ENCODE measurements at regions not wholly inside any gene's neighbourhood (a gene's known extent, or its start where the extent isn't known, plus 50 kb on each side); places are given as distances from the start of the nearest gene placed in this dataset.
"Not testable (repeated sequence)": the region's sequence is repeated elsewhere in the genome, so short reads cannot be mapped to it uniquely, and the experiment has no call there.

DNA sequence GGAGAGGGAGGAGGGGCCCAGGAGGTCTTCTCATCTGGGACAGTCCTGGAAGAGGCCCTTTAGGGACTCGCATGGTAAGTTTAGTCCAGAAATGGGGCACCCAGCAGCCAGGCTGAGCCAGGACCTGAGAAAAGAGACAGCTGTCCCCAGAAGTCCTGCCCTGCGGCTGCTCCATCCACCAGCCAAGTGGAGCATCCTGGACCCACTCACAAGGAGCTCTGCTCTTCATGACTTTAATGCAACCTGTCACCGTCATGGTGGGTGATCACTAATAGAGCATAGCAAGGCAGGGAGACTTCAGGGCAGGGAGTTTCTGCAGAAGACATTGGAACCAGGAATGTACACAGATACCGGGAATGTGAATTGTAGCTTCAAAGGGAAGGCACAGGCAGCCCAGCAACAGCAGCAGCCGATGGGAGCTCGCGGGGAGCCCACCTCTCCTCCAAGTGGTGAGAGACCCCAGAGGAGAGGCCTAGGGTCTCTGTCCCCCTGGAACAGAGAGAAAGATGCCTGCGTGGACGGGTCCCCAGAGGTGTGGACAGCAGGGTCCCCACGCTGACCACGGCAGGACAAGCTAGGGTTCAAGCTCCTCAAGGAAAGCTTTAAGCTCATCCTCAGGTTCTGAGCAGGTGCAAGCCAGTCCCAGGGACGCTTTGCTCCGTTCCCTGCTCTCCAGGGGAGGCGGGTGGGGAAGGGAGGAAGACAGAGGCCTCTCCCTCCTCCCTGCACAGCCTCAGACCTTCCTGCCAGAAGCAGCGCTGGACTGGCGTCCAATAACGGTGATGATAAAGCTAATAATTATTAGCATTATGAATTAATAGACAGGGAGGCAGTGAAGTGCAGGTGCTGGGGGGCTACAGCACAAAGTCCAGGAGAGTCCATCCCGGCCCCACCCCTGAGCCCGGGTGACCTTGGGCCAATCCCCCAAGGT lies 335.3 kb downstream of the ADGRD1 start:
- DNase-seq (ENCODE audit: low read depth), result not testable (repeated sequence)

DNA sequence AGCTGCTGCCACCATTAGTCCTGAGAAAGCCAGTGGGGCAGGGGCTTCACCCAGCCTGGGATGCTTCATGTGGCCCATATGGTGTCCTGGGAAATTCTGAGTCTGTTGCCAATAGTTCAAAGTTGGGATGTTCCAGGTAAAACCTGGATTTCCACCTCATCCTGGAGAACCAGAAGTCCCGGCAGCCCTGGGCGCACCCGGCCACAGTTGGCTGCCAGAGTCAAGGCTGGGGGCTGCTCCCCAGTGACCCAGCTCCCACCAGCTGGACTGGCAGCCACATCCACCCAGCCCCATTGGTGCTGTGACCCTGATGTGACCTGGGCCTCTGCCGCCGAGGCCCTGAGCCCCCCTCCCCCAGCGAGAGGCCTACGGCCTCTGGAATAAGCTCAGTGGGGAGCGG lies 336.1 kb downstream of the ADGRD1 start:
- not testable (repeated sequence) for DNase-seq (ENCODE audit: low read depth)

DNA sequence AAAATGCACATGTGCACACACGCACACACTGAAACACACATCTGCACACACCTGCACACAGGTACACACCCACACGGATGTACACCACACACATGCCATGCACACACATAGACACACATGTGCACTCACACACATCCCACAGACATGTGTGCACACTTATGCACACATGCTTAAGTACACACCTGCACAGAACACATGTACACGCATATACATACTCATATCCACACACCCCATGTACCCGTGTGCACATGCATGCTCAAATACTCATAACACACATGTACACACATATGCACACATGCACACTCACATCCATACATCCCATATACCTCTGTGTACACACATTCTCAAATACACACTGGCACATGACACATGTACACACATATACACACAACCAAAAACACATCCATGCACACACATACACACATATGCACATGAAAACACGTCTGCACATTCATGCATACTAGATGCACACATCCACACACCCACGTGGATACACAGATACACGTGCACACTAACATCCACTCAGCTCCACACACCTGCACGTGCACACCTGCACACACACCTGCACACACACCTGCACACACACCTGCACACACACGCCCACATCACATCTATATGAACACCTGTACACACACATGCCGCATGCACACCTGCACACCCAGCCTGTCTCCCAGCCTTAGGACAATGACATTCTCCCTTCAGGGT lies 336.7 kb downstream of the ADGRD1 start:
- no peak for DNase-seq (ENCODE audit: low read depth)

DNA sequence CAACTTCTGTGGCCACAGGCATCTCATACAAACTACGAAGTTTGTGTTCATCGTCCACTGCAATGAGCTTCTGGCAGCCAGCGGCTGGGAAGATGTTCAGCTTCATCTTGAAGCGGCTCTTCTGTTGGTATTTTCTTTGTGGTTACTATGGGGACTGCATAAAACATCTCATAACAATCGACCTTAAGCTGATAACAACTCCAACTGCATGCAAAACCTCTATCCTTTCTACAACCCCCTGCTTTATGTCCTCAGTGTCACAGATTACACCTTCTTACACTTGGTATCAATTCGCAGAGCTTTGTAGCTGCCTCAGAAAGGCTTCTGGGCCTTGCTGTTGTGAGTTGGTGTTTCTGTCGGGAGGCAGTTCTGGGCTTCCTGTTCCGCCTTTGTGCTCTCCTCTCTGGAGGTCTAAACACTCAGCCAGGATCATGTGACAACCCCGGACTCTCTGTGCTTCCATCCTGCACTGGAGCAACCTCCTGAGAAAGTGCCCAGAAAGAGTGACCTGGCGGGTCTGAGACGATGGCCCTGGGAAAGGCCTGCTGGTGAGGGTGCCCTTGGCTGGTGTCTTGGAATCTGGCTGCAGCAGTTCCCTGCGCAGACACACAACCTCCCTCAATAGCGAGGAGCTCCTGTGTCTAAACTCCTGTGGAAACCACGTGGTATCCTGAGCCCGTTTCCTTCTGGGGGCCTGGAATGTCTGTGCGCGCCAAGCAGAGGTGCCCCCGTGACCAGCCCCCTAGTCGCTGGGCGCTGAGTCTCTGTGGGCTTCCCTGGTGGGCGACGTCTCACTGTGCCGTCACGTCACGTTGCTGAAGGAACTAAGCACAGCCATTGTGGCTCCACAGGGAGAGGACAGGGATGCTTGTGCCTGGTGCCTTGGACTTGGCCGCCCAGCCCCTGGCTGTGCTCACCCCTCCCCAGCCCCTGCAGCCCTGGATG lies 339.6 kb downstream of the ADGRD1 start:
- DNase-seq (ENCODE audit: low read depth), result not testable (repeated sequence)

DNA sequence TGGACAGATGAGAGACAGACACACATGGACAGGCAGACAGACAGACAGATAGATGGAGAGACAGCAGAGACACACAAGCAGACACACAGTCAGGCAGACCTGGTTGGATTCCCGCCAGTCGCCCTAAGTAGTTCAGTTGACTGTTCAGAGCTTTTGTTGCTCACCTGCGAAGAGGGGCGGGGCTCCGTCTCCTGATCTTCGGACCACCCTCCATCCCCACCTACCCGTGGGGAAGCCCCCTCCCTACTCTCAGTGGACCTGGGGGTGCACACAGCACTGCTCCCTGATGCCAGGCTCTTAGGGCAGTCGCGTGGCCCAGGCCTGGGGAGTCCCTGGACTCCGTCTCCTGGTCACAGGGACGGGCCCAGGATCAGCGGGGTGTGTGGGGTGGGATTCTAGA lies 341.0 kb downstream of the ADGRD1 start:
- DNase-seq (ENCODE audit: low read depth), result not testable (repeated sequence)

DNA sequence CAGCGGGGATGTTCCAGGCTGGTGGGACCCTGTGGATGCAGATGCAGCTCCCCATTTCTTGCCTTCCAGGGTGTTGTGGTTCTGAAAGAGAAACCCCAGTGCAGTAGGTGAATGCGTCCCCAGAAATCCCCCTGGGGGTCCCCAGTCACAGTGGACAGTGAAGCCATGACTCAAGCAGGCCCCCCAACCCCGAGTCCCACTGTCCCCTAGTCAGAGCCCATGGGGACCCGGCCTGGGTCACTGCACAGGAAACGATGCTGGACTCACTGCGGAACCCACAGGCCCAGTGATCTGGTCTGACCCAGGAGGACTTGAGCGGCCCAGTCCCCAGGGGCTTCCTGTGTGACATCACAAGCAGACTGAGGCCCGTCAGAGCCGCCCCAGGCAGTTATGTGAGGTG lies 341.4 kb downstream of the ADGRD1 start:
- not testable (repeated sequence) for DNase-seq (ENCODE audit: low read depth)

DNA sequence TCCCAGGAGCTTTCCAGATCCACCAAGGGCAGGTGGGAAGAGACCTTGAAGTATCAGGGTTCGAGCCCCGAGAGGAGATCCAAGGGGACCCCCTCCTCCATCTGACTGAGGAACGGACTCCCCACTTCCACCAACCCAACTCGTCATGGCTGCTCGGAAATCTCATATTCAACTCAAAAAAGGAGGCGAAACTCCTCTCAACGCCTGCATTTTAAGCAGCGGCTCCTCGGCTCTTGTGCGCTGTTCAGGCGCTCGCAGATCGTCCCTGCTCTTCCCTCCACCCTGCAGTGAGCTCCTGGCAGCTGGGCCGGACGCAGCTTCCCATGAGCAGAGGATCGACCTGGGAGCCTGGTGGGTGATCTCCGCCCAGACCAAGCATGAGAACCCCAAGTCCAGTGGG lies 341.9 kb downstream of the ADGRD1 start:
- not testable (repeated sequence) for DNase-seq (ENCODE audit: low read depth)

DNA sequence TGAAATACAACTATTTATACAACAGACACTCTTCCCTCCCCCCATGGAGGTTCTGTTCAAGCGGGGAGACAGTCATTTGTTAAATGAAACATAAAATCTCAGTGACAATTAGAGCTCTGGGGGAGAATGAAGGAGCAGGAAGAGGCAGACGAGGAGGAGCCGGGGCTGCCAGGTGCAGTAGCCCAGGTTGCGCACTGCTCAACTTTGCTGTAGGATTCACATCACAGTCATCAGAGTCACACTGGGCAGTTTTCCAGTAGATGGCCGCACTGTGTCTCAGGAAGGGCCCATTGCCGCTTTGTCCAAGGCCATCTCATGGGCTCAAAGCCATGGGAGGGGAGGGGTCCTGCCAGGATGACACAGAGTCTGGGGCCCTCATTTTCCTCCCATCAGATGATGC lies 342.4 kb downstream of the ADGRD1 start:
- not testable (repeated sequence) for DNase-seq (ENCODE audit: low read depth)

DNA sequence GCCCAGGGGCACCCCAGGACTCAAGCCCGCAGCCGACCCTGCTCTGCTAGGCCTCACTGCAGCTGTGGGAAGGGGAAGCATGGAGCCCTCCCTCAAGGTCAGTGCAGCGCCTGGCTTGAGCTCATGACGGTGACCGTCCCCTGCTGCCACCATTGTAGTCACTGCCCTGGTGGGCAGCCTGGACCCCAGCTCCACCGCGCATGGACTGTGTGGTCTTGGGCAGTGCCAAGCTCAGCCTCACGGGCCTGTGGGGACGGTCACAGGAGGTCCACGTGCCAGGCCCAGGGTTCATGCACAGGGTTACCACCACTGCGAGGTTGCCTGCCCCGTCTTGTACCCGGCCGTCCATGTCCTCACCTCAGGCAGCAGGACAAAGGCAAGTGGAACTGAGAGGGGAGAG lies 342.9 kb downstream of the ADGRD1 start:
- not testable (repeated sequence) for DNase-seq (ENCODE audit: low read depth)

DNA sequence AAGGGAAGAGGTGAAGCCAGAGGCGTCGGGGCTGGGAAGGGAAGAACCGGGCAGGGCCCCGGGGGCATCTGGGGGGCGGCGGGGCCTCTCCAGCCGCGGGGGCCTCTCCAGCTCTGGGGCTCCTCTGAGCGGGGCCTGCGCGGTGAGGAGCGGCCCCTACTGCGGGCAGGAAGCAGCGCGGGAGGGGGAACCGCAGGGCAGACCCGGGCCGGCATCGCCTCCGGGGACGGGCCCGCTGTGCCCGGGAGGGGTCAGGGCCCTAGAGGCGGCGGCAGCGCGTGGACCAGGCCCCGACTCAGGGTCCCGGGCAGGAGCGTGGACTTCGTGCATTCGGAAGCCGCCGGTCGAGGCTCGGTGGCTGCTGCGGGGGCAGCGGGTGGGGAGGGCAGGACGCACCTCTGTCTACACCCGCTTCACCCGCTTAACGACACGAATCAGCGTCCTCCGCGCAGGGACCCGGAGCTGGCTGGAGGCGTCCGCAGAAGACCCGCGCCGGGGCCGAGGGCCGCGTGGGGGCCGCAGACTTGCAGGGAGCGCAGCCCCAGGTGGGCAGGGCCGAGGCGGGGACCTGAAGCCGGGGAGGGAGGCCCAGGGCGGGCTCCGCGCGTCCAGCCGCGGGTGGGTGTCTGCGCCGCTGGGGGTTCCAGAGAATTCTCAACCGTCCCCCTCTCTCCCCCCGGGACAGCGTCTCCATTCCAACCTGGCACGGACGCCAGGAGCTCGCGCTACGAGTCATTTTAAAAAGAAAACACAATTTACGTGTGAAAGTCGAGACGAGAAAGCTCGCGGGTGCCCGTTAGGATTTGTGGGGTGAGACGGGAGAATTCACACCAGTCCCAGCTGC lies 345.0 kb downstream of the ADGRD1 start:
- not testable (repeated sequence) for DNase-seq (ENCODE audit: low read depth)

DNA sequence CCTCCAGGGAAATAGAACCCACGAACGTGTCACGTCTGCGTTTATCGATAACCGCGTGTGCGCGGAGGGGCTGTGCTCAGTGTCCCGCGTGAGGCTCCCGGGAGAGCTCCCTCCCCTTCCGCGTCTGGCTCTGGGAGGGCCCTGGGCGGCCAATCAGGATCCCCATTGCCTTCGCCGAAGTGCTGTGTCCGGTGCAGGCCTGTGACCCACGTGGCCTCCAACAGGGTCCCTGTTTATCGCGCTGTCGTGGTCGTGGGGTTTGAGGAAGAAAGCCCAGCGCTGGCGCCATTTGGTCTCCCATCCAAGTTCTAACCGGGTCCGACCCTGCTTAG lies 345.6 kb downstream of the ADGRD1 start:
- DNase-seq (ENCODE audit: low read depth), result not testable (repeated sequence)

DNA sequence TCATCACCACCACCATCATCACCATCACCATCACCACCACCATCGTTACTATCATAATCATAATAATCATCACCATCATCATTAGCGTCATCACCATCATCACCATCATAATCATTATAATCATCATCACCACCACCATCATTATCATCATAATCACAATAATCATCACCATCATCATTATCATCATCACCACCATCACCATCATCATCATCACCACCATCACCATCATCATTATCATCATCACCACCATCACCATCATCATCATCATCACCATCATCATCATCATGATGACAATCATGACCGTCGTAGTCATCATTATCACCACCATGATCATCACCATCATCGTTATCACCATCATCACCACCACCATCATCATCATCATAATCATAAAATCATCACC lies 349.9 kb downstream of the ADGRD1 start:
- DNase-seq (ENCODE audit: low read depth), result not testable (repeated sequence)

DNA sequence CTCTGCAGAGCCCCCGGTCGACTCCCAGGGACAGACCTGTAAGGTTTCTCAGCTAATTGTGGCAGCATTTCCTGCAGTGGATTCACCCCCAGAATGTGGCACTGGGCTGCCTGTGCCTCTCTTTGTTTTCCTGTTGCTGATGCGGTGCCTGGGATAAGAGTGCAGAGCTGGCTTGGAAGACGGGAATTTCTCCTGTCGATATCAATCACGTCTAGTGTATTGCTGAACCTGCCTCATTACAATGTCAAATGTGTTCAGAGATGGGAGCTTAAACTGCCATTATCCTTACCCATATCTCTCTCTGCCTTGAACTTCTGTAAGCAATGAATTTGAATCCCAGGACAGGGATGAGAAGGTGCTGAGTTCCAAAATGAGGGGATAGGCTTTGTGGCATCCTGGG lies 350.9 kb downstream of the ADGRD1 start:
- DNase-seq (ENCODE audit: low read depth), result not testable (repeated sequence)

DNA sequence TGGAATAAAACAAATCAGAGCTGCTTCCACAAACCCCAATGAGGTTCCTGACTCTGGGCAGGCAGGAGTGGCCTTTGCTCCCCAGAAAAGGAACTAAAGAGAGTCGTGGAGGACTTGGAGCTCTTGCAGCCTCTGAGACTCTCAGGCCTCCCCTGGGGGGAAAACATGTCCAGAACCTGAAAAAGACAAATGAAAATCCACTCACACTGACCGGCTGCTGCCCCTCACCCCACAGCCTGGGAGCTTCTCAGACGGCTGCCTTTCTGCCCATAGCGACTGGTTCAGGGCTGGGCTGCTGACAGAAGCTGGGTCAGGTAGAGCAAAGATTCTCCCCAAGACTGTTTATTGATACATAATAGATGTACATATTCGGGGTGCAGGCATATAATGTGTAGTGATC lies 356.0 kb downstream of the ADGRD1 start:
- DNase-seq (ENCODE audit: low read depth), result no peak

DNA sequence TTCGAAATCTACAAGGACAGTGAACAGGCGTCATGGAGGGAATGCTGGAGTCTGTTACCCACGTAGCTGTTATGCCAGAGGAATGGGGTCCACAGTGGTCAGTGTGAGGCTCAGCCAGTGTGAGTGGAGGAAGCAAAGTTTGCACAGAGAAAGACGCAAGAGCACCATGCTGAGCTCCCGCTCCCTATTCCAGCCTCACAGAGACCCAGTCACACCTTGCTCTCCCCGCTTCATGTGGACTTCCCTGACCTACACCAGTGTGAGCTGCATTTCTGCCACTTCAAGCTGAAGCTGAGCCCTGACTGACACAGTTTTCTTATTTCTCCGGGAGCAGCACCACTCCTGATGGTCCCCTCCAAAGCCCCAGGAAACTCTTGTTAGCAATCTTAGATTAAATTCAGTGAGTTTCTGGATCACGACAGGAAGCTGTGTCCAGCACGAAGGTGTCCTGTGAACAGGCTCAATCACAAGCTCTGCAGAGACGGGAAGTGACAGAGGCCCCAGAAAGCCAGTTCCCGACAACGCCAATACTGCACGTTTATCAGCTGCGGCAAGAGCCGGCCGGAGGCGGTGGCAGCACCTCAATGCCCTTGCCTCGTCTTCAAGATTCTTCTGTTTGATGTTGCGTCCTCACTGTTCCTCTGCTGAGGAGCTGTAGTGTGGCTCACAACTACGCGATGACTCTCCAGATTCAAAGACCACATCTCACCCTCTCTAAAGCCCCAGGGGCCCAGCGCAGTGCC lies 356.7 kb downstream of the ADGRD1 start:
- DNase-seq (ENCODE audit: low read depth), result not testable (repeated sequence)

DNA sequence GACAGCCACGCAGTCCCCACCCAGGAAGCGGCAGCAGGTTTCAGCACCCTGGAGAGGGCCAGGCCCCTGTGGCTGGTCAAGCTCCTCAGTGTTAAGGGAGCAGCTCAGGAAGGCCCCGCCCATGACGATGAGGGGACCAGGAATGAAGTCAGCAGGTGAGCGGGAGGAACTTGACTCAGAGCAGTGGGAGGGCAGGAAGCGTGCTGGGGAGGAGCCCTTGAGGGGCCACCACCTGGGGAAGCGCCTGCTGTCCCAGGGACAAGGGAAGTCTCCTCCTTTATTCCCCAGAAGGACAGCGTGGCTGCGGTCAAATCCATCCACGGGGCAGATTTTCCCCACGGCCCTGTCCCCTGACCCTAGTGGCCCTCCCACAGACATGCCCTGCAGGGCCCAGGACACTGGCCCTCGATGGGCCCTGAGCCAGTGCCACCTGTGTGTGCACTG lies 357.6 kb downstream of the ADGRD1 start:
- DNase-seq (ENCODE audit: low read depth), result not testable (repeated sequence)

DNA sequence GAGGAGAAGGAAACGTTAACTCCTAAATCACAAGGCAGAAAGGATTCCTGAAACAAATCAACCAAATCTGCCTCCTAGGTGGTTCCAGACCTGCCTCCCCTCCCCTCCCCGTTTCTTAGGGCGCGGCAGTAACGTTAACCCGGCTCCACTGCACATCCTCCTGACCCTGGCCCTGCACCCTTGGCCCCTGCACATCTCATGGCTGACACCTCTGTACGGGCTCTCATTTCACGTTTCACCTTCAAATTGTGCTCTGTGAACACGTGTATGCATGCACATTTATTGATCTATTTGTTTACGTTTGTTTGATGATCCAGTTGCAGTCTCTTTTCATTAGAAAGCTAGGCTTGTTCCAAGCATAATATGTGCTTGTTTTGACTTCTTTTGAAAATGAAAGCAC lies 358.1 kb downstream of the ADGRD1 start:
- DNase-seq (ENCODE audit: low read depth), result no peak

DNA sequence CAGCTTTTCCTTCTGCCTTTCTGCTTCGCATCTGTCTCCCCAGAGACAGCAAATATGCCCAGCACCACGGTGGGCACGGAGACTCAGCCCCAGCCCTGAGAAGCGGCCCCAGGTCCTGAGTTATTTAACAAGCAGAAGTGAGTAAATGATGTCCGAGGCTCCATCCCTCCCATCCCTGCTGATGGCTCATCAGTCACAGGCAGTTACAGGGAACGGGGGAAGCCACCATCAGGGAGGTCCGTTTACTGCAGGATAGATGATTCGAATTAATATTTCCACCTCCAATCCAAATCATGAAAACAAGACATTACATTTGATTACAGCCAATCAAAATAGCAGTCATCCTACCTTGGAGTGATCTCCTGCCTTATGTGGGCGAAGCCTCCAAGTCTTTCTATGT lies 358.7 kb downstream of the ADGRD1 start:
- not testable (repeated sequence) for DNase-seq (ENCODE audit: low read depth)

DNA sequence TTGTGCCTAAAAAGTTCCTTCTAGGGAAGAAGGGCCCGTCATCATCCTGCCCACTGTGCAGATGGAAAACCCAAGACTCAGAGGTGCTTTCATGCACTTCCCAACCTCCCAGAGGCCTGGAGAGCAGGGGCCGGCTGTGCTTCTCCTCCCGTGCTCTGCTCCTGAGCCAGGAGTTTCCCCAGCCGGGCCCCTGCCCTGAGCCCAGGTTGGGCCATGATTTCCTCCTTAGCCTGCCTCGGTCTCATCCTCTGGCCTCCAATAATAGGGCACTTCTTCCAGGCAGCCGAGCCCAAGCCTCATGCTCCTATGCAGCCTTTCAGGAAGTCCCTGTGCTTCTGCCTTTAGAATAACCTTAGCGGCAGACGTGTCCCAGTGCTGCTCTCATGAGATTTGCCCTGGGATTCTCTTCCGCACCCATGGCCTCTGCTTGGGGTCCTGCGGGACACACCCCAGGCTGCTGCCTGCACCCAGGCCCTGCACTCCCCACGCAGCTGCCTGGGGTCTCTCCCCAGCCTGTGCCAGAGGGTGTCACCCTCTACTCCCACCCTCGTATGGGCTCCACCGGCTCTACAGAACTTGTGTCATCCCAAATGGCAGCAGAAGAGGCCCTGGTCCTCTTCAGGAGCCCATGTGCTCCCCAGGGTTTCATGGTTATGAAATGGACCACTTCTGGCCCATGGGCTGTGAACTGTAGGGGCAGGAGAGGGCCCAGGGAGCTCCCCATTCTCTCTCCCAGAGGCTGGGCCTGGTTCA lies 359.3 kb downstream of the ADGRD1 start:
- no peak for DNase-seq (ENCODE audit: low read depth)

DNA sequence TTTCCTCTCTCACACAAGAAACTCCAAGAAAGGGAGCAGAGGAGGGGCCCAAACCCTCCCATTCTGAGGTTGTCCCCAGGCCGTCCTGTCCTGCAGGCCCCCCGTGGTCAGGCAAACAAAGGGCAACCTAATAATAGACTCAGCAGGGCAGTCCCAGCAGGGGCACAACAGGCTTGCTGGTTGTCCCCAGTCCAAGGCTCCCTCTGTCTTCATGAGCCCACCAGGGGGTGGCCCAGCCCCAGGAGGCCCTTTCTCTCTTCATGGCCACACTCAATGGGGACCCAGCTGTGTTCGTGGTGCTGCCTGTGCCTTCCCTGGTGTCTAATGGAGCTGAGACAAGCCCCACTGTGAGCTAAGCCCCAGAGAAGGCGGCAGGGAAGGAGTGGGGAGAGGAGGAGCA lies 359.9 kb downstream of the ADGRD1 start:
- DNase-seq (ENCODE audit: low read depth), result no peak
